HTR-8/SVneo (cell line): ENCODE measurements at regions not wholly inside any gene's neighbourhood (a gene's known extent, or its start where the extent isn't known, plus 50 kb on each side); places are given as distances from the start of the nearest gene placed in this dataset.
"Not testable (repeated sequence)": the region's sequence is repeated elsewhere in the genome, so short reads cannot be mapped to it uniquely, and the experiment has no call there.

ENCODE experiments used
- DNase-seq: peaks from one replicate; pipeline ENCODE4 v3.0.0; 2011; ENCODE audit warnings: low spot score, mixed read lengths; ENCODE audit not compliant: insufficient read length
- FAIRE-seq: peaks from 2 replicates; lab custom pipeline; 2011; peaks lifted over from hg19 to GRCh38; lab: Jason Lieb, UNC

GRCh38 chr6:122859676-122860075 is 70.6 kb downstream of the SMPDL3A start:
- FAIRE-seq (no peak), DNase-seq (no peak)

DNA sequence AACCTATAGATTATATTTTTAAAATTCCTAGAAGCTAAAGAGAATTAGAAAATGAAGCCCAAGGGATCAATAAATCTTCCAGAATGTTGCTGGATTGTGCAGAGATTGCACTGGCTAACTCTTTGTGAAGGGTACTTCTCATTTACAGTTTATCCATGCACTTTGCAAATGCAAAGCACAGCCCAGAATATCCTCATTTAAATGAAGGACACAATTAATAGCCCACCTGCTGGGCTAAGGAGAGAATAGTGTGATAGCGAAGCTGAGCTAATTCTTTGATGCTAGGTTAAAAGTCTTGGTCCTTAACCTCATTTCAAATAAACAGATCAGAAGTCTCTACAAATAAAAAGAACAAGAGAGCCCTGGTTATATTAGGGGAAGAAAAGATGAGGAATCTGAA is 72.5 kb downstream of the SMPDL3A start:
- DNase-seq (no peak), FAIRE-seq (no peak)

- DNase-seq: no peak
- FAIRE-seq: no peak
Observed at GRCh38 chr6:122868137-122868536, 79.1 kb downstream of the SMPDL3A start.

DNA sequence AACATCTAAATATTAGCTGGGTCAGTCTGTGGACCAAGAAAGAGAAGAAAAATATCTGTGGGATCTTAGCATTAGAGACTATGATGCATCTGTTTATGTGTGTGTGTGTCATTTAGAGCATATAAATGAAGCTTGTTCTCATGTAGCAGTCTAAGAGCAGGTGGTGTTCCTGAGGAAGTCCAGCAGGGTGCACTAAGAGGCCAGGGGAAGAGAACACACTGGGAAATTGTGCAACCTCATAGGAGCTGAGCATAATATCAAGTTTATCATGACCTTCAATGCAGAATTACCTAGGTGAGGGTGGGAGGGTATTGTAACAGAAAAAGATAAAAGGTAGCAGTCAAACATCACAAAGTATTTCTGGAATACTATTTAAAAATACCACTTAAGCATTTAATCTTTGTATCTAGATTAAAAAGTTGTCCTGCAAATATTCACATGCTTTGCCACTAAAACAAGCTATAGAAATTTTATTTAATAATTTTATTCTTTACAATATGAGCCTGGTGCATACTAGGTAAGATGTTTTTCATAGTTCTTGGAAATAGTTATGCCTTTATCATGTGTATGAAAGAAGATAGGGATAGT is 80.5 kb downstream of the SMPDL3A start:
- DNase-seq: peak; percentile 22

DNA sequence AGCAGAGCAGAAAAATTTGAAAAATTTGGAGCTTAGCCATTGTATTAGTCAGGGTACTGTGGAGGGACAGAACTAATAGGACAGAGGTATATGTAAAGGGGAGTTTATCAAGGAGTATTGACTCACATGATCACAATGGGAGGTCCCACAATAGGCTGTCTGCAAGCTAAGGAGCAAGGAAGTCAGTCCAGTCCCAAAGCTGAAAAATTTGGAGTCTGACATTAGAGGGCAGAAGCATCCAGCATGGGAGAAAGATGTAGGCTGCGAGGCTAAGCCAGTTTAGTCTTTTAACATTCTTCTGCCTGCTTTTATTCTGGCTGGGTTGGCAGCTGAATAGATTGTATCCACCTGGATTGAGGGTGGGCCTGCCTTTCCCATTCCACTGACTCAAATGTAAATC is 82.0 kb downstream of the SMPDL3A start:
- FAIRE-seq (no peak), DNase-seq (no peak)

More for the DNA sequence above, 80.5 kb downstream of the SMPDL3A start:
- FAIRE-seq: no peak

- DNase-seq (no peak), FAIRE-seq (no peak)
Observed at GRCh38 chr6:122872311-122872710, 83.3 kb downstream of the SMPDL3A start.

- FAIRE-seq: no peak
- DNase-seq: no peak
Observed at GRCh38 chr6:122877302-122877701, 88.2 kb downstream of the SMPDL3A start.

DNA sequence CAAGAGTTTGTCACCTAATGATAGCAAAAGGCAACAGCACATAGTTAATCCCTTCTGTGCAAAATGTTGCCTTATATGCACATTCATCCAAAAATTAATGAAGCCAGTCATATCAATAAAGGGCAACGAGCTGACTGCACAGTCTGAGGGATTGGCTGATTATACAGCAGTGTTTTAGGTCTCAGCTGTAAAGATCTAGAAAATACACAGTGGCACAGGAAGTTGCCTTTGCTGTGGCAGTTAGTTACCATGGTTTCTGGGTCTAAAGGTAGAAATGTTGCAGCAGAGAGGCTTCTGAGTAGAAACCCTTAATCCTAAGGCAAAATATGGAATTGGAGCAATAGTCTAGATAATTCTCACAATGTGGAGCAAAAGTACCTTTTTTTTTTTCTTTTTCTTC is 89.7 kb downstream of the SMPDL3A start:
- no peak for DNase-seq
- no peak for FAIRE-seq

GRCh38 chr6:122886481-122886880 is 97.4 kb downstream of the SMPDL3A start:
- no peak for FAIRE-seq
- DNase-seq: no peak

- peak; percentile 40 for FAIRE-seq
Observed at GRCh38 chr6:122887941-122888340, 98.9 kb downstream of the SMPDL3A start.

DNA sequence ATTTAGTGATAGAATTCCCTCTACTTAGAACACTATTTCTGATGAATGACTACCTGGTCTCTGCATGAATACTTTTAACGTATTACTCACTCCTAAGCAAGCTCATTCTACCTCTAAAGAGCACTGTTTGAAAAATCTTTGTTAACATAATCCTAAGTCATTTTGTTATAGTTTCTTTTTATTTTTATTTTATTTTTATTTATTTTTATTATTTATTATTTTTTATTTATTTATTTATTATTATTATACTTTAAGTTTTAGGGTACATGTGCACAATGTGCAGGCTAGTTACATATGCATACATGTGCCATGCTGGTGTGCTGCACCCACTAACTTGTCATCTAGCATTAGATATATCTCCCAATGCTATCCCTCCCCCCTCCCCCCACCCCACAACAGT is 99.6 kb downstream of the SMPDL3A start:
- not testable (repeated sequence) for DNase-seq, FAIRE-seq

More at GRCh38 chr6:122887941-122888340, 98.9 kb downstream of the SMPDL3A start:
- no peak for DNase-seq

DNA sequence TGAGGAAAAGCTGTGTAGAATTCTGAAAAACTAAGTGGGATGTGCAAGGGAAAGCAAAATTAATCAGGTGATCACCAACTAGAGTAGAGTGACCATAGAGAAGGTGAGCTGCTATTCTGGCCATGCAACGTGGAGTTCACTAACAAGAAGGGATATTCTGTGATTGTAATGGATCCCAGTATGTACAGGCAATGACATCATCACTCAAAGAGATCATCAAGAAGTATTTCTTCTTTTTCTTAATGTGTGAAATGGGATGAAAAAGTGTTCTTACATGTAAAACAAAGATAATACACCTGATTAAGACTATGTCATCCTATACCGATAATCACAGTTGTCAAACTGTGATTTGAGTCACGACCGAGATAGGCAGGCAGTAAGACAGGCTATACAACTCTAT is 101.2 kb downstream of the SMPDL3A start:
- DNase-seq (no peak), FAIRE-seq (no peak)

DNA sequence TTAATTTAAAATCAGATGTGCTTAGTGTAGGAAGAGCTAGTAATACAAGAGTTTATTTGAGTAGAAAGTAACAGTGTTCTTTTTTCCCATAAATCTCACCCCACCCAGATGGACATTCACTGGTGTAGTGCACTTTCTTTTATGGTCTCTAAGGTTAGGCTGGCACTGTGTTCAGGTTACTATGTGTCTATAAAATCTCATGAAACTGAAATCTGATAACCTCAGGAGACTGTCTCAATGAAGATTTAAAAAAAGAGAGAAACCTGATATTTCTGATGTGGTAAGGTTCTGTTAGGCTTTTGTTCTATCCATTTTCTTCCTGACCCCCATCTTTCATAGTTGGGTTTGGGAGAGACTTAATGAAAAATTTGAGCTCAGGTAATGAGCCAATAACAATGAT is 101.2 kb upstream of the CLVS2 start:
- no peak for DNase-seq
- FAIRE-seq: no peak

DNA sequence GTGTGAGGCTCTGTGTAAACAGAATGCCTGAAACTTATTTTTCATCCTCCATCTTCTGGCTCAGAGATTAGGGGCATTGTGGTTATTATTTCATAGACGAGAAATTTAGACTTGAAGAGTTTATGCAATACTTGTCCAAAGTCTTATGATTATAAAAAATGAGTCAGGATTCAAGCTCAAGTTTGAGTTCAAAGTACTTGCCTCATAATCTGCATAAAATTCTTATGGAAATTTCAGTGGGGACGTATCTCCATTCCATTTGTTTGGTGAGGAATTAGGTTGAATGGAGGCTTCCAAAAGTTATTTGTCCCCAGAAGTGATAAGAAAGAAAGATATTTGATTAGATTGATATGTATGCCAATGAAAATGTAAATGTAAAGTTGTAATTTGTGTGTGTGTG is 93.7 kb upstream of the CLVS2 start:
- FAIRE-seq: no peak
- no peak for DNase-seq

GRCh38 chr6:122903266-122903915 is 92.6 kb upstream of the CLVS2 start:
- no peak for DNase-seq
- FAIRE-seq: no peak

GRCh38 chr6:122904166-122904565 is 91.9 kb upstream of the CLVS2 start:
- DNase-seq (no peak), FAIRE-seq (no peak)

DNA sequence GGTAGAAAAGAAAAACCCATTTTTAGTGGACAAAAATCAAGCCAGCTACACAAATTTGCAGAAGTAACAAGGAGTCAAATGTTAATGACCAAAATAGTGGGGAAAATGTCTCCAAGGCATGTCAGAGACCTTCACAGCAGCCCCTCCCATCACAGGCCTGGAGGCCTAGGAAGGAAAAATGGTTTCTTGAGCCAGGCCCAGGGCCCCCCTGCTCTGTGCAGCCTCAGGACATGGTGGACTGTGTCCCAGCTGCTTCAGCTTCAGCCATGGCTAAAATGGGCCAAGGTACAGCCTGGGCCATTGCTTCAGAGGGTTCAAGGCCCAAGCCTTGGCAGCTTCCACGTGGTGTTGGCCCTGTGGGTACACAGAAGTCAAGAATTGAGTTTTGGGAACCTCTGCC is 82.5 kb upstream of the CLVS2 start:
- no peak for DNase-seq

DNA sequence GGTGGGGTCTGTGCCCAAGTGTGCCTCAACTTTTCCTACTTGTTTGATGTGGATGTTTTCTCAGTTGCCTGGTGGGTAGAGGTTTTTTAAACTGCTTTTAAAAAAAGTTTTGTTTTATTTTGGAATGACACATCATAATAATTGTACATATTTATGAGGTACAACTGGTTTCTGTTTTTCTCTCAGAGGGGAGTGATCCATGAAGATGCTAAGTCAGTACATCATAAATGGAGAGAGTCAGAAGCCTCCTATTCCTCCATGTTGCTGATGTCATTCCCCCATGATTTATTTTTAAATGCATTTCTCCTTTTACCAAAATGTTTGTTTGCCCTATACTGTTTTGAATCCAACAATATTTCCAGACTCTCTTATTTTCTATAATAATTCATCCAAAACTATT is 77.3 kb upstream of the CLVS2 start:
- no peak for FAIRE-seq
- DNase-seq: no peak

More for the DNA sequence above, 82.5 kb upstream of the CLVS2 start:
- FAIRE-seq: no peak

DNA sequence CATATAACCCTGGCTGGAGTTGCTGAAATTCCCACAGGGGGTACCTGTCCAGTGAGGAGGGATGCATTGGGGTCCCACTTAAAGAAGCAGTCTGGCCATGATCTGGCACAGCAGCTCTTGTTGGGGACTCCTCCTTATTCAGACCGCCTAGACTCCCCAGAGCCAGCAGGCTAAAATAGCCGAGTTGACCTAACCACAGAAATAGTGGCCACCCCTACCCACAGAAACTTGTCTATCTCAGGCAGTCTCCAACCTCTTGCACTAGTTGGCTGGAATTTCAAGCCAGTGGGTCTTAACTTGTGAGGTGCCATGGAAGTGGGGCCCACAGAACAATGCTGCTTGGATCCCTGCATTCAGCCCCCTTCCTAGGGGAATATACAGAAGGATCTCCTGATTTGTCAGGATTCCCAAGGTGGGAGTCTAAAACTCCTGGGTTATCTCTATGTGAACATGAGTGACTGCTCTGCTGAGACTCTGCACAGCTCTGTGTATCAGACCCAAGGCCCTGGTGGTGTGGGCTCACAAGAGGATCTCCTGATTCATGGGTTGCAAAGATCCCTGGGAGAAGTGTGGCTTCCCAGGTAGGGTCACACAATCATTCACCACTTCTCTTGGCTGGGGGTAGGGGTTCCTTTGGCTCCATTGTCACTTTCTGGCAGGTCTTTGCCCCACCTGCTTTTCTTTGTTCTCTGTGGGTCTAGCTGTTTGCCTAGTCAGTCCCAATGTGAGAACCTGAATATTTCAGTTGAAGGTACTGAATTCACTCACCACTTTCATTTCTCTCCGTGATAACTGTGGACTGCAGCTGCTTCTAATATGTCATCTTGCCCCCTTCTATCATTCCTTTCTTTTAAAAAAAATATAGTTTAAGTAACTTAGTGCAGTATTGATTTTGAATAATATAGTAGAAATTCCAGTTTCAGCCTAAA is 65.5 kb upstream of the CLVS2 start:
- FAIRE-seq (no peak), DNase-seq (no peak)

DNA sequence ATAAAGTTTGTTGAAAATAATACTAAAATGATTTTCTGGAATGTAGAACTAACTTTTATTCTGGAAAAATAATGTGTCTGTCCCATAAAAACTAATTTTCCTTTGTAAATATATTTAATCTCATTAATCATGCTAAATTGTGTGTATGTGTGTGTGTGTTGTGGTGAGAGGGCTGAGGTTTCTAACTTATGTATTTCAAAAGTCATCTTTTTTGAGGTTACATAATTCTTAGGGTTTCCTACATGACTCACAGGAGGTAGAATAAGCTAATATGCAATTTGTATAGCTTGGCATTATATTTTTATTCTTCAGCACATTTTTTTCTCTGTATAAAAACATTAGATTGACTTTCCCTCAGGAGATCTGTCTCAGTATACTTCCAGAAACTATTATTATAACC is 64.1 kb upstream of the CLVS2 start:
- DNase-seq (no peak), FAIRE-seq (no peak)

DNA sequence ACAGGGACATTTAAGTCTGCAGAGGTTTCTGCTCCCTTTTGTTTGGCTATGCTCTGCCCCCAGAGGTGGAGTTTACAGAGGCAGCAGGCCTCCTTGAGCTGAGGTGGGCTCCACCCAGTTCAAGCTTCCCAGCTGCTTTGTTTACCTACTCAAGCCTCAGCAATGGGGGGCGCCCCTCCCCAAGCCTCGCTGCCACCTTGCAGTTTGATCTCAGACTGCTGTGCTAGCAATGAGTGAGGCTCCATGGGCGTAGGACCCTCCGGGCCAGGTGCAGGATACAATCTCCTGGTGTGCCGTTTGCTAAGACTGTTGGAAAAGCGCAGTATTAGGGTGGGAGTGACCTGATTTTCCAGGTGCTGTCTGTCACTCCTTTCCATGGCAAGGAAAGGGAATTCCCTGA is 51.1 kb upstream of the CLVS2 start:
- FAIRE-seq, DNase-seq: not testable (repeated sequence)
